HCT116 (cell line): ENCODE measurements at regions not wholly inside any gene's neighbourhood (a gene's known extent, or its start where the extent isn't known, plus 50 kb on each side); places are given as distances from the start of the nearest gene placed in this dataset.

Source experiments
- ATAC-seq: fragments of 200-7000 bp; cut with Tn5 transposase; 2 replicates; pipeline ENCODE4 v1.9.1; 2020; ENCODE audit warnings: mild to moderate bottlenecking, moderate library complexity
- BruUV-seq: library from RNA; stranded (reverse); fragments of 400-500 nt; replicated peaks from 2 replicates; lab custom pipeline; 2021; lab: Mats Ljungman, UMichigan
- CTCF ChIA-PET: fragments of 300-600 bp; sonication (Branson Sonifier 250); formaldehyde crosslinking; loops from one replicate; lab custom pipeline; 2021; ENCODE audit warnings: antibody characterized with exemption; lab: Charles Lee
- POLR2A ChIA-PET: fragments of 300-600, 350-600 bp; sonication (Branson Sonifier 250); formaldehyde crosslinking; loops from one replicate; lab custom pipeline; 2021; ENCODE audit warnings: antibody characterized with exemption; lab: Charles Lee
- RAD21 ChIA-PET, 2 experiments: fragments of 300-600 bp; sonication (Branson Sonifier 250); formaldehyde crosslinking; loops; one replicate each; lab custom pipeline; 2023; ENCODE audit warnings: low total read pairs in 2 of 2; ENCODE audit not compliant: uncharacterized antibody in 2 of 2, unreplicated experiment in 2 of 2, low non-redundant PET in 1 of 2; lab: Charles Lee
- DNase-seq: peaks from one replicate; pipeline ENCODE4 v3.0.0-alpha.2; 2010; ENCODE audit warnings: low read depth, low spot score
- H2AFZ ChIP-seq: fragments of 200-600 bp; shearing (Covaris generic), sonication (generic); 2 replicates; pipeline ENCODE4 v1.6.1; 2017; ENCODE audit warnings: low read depth, mixed run types, mixed read lengths, antibody characterized with exemption, low read length; ENCODE audit not compliant: poor library complexity, severe bottlenecking
- H3K27ac ChIP-seq: 2 replicates; pipeline ENCODE4 v1.5.1; 2012; ENCODE audit warnings: low read depth, low read length
- H3K27me3 ChIP-seq: fragments of 200-600 bp; sonication (generic); 2 replicates; pipeline ENCODE4 v1.6.1; 2016; ENCODE audit warnings: mixed run types, low read length, mixed read lengths; ENCODE audit not compliant: insufficient read depth
- H3K36me3 ChIP-seq, 2 experiments: fragments of 200-500 bp in 1 of 2; fragments of 200-600 bp in 1 of 2; sonication (Bioruptor generic) in 1 of 2; sonication (generic) in 1 of 2; 2 replicates each; pipeline versions ENCODE4 v1.5.1 to v1.6.1; 2014 to 2016; ENCODE audit warnings: low read length in 2 of 2, inconsistent platforms in 1 of 2, mixed read lengths in 1 of 2, mixed run types in 1 of 2; ENCODE audit not compliant: insufficient read depth in 2 of 2, control insufficient read depth in 1 of 2
- H3K4me1 ChIP-seq, 2 experiments: fragments of 200-600 bp in 1 of 2; sonication (generic) in 1 of 2; 2 replicates each; pipeline versions ENCODE4 v1.5.1 to v1.6.1; 2012 to 2017; ENCODE audit warnings: low read length in 2 of 2, inconsistent platforms in 1 of 2, mild to moderate bottlenecking in 1 of 2, mixed read lengths in 1 of 2, mixed run types in 1 of 2, moderate library complexity in 1 of 2; ENCODE audit not compliant: insufficient read depth in 2 of 2, control insufficient read depth in 1 of 2
- H3K4me2 ChIP-seq: fragments of 200-600 bp; sonication (generic); 2 replicates; pipeline ENCODE4 v1.6.1; 2017; ENCODE audit warnings: mixed run types, low read length, mixed read lengths
- H3K4me3 ChIP-seq, 2 experiments: fragments of 200-600 bp in 1 of 2; sonication (generic) in 1 of 2; replicated peaks in 1 of 2; 2 replicates each; pipeline ENCODE4 v1.5.1; 2011 to 2016; ENCODE audit warnings: low read length in 2 of 2, control low read depth in 1 of 2, low read depth in 1 of 2, mild to moderate bottlenecking in 1 of 2, mixed read lengths in 1 of 2, mixed run types in 1 of 2
- H3K79me2 ChIP-seq: fragments of 200-600 bp; sonication (generic); 2 replicates; pipeline ENCODE4 v1.6.1; 2017; ENCODE audit warnings: mild to moderate bottlenecking, mixed run types, low read length, moderate library complexity, mixed read lengths; ENCODE audit not compliant: insufficient read depth
- H3K9ac ChIP-seq: fragments of 200-600 bp; sonication (generic); 2 replicates; pipeline ENCODE4 v1.6.1; 2016; ENCODE audit warnings: low read length, mixed read lengths
- H3K9me2 ChIP-seq: fragments of 200-600 bp; sonication (generic), shearing (Covaris generic); 2 replicates; pipeline ENCODE4 v1.6.1; 2017; ENCODE audit warnings: mixed run types, mild to moderate bottlenecking, moderate library complexity; ENCODE audit not compliant: insufficient read depth
- H3K9me3 ChIP-seq, 2 experiments: fragments of 200-500 bp in 1 of 2; fragments of 200-600 bp in 1 of 2; sonication (Bioruptor generic) in 1 of 2; sonication (generic) in 1 of 2; 2 replicates each; pipeline ENCODE4 v1.6.1; 2014 to 2017; ENCODE audit warnings: low read length in 2 of 2, mixed read lengths in 2 of 2, inconsistent platforms in 1 of 2, low read depth in 1 of 2, mild to moderate bottlenecking in 1 of 2, mixed run types in 1 of 2, moderate library complexity in 1 of 2; ENCODE audit not compliant: control insufficient read depth in 1 of 2, insufficient read depth in 1 of 2
- H4K20me1 ChIP-seq: fragments of 200-600 bp; sonication (generic), shearing (Covaris generic); 2 replicates; pipeline ENCODE4 v1.6.1; 2017; ENCODE audit warnings: mixed run types, mild to moderate bottlenecking, moderate library complexity; ENCODE audit not compliant: insufficient read depth
- ATF3 ChIP-seq: IDR thresholded peaks from 2 replicates; pipeline ENCODE4 v1.6.1; 2012
- CBX3 ChIP-seq: IDR thresholded peaks from 2 replicates; pipeline ENCODE4 v1.6.1; 2012; ENCODE audit warnings: low read depth
- CEBPB ChIP-seq: IDR thresholded peaks from 2 replicates; pipeline ENCODE4 v1.6.1; 2012; ENCODE audit warnings: low read depth
- EGR1 ChIP-seq: IDR thresholded peaks from 2 replicates; pipeline ENCODE4 v1.6.1; 2012; ENCODE audit warnings: low read depth
- ELF1 ChIP-seq: IDR thresholded peaks from 2 replicates; pipeline ENCODE4 v1.6.1; 2012; ENCODE audit warnings: low read depth, borderline replicate concordance
- EZH2 ChIP-seq: fragments of 200-600 bp; sonication (generic); IDR thresholded peaks from 2 replicates; pipeline ENCODE4 v1.6.1; 2017; ENCODE audit warnings: antibody characterized with exemption, mixed run types
- EZH2phosphoT487 ChIP-seq: fragments of 200-600 bp; IDR thresholded peaks from 2 replicates; pipeline ENCODE4 v1.6.1; 2018; ENCODE audit warnings: antibody characterized with exemption, borderline replicate concordance
- FOSL1 ChIP-seq: IDR thresholded peaks from 2 replicates; pipeline ENCODE4 v1.6.1; 2012; ENCODE audit warnings: low read depth
- JUND ChIP-seq: IDR thresholded peaks from 2 replicates; pipeline ENCODE4 v1.6.1; 2012
- MAX ChIP-seq: IDR thresholded peaks from 2 replicates; pipeline ENCODE4 v1.6.1; 2012
- POLR2A ChIP-seq: IDR thresholded peaks from 2 replicates; pipeline ENCODE4 v1.7.0; 2011; ENCODE audit warnings: borderline replicate concordance; ENCODE audit not compliant: insufficient read depth, insufficient read length; ENCODE audit errors: extremely low read depth
- REST ChIP-seq: IDR thresholded peaks from 2 replicates; pipeline ENCODE4 v1.6.1; 2012; ENCODE audit warnings: low read depth
- SIN3A ChIP-seq: IDR thresholded peaks from 2 replicates; pipeline ENCODE4 v1.6.1; 2012; ENCODE audit warnings: low read depth
- SP1 ChIP-seq: IDR thresholded peaks from 2 replicates; pipeline ENCODE4 v1.6.1; 2012; ENCODE audit warnings: low read depth
- SRF ChIP-seq: IDR thresholded peaks from 2 replicates; pipeline ENCODE4 v1.6.1; 2012; ENCODE audit warnings: low read depth
- TCF7L2 ChIP-seq: IDR thresholded peaks from 2 replicates; pipeline ENCODE4 v1.7.0; 2011; ENCODE audit warnings: borderline replicate concordance, inconsistent platforms; ENCODE audit not compliant: insufficient read depth, insufficient read length; ENCODE audit errors: extremely low read depth
- YY1 ChIP-seq: IDR thresholded peaks from 2 replicates; pipeline ENCODE4 v1.6.1; 2011; ENCODE audit warnings: low read length, low read depth, moderate library complexity, mild to moderate bottlenecking; ENCODE audit not compliant: insufficient replicate concordance; ENCODE audit errors: extremely low read depth
- ZFX ChIP-seq: fragments of 450-650 bp; IDR thresholded peaks from 2 replicates; pipeline ENCODE4 v1.6.1; 2017
- intact Hi-C: fragments of 100-400 bp; cut with micrococcal nuclease; formaldehyde crosslinking; loops from 2 replicates; pipeline ENCODE4 v1.10.0; 2022
- TF ChIP-seq, protein P1 (sequence below): IDR thresholded peaks from 2 replicates; pipeline ENCODE4 v1.6.1; 2011; ENCODE audit warnings: mild to moderate bottlenecking, low read length, moderate library complexity; ENCODE audit not compliant: insufficient replicate concordance; ENCODE audit errors: extremely low read depth

DNA sequence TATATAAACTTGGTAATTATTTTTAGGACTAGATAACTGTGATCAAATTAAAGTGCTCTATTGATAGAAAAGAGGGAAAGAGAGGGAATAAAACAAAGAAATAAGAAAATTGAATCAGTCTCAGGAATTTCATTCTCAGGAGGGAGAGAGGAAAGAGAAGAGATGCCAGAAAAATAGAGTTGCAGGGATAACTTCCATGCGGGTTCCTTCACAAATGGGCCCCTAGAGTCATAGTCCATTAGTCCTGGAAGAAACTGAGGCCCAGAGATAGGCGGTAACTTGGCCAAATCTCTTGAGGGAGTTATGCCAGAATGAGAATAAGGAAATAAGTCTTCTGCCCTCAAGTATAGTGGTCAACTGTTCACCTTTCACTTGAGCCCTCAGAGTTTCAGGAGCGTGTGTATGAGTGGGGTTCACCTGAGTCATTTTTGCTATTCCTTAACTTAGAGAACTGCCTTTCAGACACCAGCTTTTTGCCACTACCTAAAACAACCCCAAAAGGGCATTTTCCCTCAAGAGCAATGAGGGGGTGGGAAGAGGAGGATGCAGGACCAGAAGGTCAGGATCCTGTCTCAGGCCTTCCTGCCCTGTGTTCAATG is 192.6 kb downstream of the MEX3B start:
- no peak overlapping the region for H3K4me3 ChIP-seq
- intact Hi-C loops: no loop called here
- CTCF ChIA-PET: no interaction called here
- no peak overlapping the region for H3K4me2 ChIP-seq
- H3K27me3 ChIP-seq: peaks cover 34% of the 10 kb centered on the region
- no peaks in the 10 kb centered on the region for H3K36me3 ChIP-seq
- no peak for ATAC-seq
- no peaks in the 10 kb centered on the region for H3K9me3 ChIP-seq
- H3K9me2 ChIP-seq: no peaks in the 10 kb centered on the region
- no peaks in the 10 kb centered on the region for H4K20me1 ChIP-seq
- no peaks in the 10 kb centered on the region for H3K79me2 ChIP-seq
- H3K4me1 ChIP-seq: no peaks in the 10 kb centered on the region
- no peak for TF ChIP-seq YY1
- no peak for TF ChIP-seq REST
- TF ChIP-seq EZH2: no peak
- no peak for TF ChIP-seq ELF1
- no peak for TF ChIP-seq TCF7L2
- no peak for TF ChIP-seq ATF3
- TF ChIP-seq CEBPB: no peak
- TF ChIP-seq EZH2phosphoT487: no peak
- TF ChIP-seq ZFX: no peak
- TF ChIP-seq JUND: no peak
- no peak for TF ChIP-seq SRF
- TF ChIP-seq SP1: no peak
- no peak for TF ChIP-seq CBX3
- no peak for TF ChIP-seq POLR2A
- no peak for TF ChIP-seq MAX
- TF ChIP-seq EGR1: no peak
- TF ChIP-seq, protein P1, sequence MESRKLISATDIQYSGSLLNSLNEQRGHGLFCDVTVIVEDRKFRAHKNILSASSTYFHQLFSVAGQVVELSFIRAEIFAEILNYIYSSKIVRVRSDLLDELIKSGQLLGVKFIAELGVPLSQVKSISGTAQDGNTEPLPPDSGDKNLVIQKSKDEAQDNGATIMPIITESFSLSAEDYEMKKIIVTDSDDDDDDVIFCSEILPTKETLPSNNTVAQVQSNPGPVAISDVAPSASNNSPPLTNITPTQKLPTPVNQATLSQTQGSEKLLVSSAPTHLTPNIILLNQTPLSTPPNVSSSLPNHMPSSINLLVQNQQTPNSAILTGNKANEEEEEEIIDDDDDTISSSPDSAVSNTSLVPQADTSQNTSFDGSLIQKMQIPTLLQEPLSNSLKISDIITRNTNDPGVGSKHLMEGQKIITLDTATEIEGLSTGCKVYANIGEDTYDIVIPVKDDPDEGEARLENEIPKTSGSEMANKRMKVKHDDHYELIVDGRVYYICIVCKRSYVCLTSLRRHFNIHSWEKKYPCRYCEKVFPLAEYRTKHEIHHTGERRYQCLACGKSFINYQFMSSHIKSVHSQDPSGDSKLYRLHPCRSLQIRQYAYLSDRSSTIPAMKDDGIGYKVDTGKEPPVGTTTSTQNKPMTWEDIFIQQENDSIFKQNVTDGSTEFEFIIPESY: no peak
- no peak for TF ChIP-seq FOSL1
- no peak for TF ChIP-seq SIN3A
- TF ChIP-seq, all 23 proteins: peak for 0
- Histone ChIP-seq H2AFZ (no peak overlapping the region), H3K27ac (no peak overlapping the region), H3K9ac (no peak overlapping the region)
- RAD21 ChIA-PET: no interaction called here
- BruUV-seq: no TSS peak
- POLR2A ChIA-PET: no interaction called here
- no peak for DNase-seq
